WTC11 (cell line): ENCODE measurements at regions not wholly inside any gene's neighbourhood (a gene's known extent, or its start where the extent isn't known, plus 50 kb on each side); places are given as distances from the start of the nearest gene placed in this dataset.

Experiments
- SP1 ChIP-seq: sonication (generic); formaldehyde crosslinking; conservative IDR thresholded peaks from 2 replicates; pipeline ENCODE4 v1.8.1; 2022; ENCODE audit warnings: missing genetic modification reagents
- TEAD4 ChIP-seq: sonication (generic); formaldehyde crosslinking; IDR thresholded peaks from 2 replicates; pipeline ENCODE4 v1.8.0; 2022; ENCODE audit warnings: mild to moderate bottlenecking, missing genetic modification reagents

- TF ChIP-seq TEAD4 (CRISPR knock-in tag) (no peak), SP1 (CRISPR knock-in tag) (no peak)
Observed at GRCh38 chr12:88435334-88436076, 144.8 kb downstream of the KITLG start.
